Osteocyte (in vitro differentiated cells): ENCODE measurements at regions not wholly inside any gene's neighbourhood (a gene's known extent, or its start where the extent isn't known, plus 50 kb on each side); places are given as distances from the start of the nearest gene placed in this dataset.

Source experiments
- DNase-seq: peaks from one replicate; pipeline ENCODE4 v3.0.0; 2021; ENCODE audit warnings: mixed read lengths; ENCODE audit not compliant: unreplicated experiment; ENCODE audit errors: extremely low spot score
- H3K27ac Mint-ChIP-seq: one replicate; pipeline ENCODE4 v1.8.0; 2021; ENCODE audit warnings: mild to moderate bottlenecking, mixed read lengths; ENCODE audit not compliant: unreplicated experiment
- H3K27me3 Mint-ChIP-seq: one replicate; pipeline ENCODE4 v1.8.0; 2021; ENCODE audit warnings: mixed read lengths; ENCODE audit not compliant: unreplicated experiment
- H3K36me3 Mint-ChIP-seq: one replicate; pipeline ENCODE4 v1.8.0; 2021; ENCODE audit warnings: mixed read lengths; ENCODE audit not compliant: unreplicated experiment
- H3K4me1 Mint-ChIP-seq: one replicate; pipeline ENCODE4 v1.8.0; 2021; ENCODE audit warnings: mixed read lengths; ENCODE audit not compliant: unreplicated experiment
- H3K4me3 Mint-ChIP-seq: one replicate; pipeline ENCODE4 v1.8.0; 2021; ENCODE audit warnings: mild to moderate bottlenecking, moderate library complexity, mixed read lengths; ENCODE audit not compliant: unreplicated experiment
- H3K9me3 Mint-ChIP-seq: one replicate; pipeline ENCODE4 v1.8.0; 2021; ENCODE audit warnings: mixed read lengths; ENCODE audit not compliant: unreplicated experiment
- CTCF ChIP-seq: fragments of 200-600 bp; sonication (generic); IDR thresholded peaks from 2 replicates; pipeline ENCODE4 v1.5.0; 2021; ENCODE audit warnings: antibody characterized with exemption, mild to moderate bottlenecking, moderate library complexity

GRCh38 chr1:208852911-208853310 is 608.7 kb upstream of the PLXNA2 start:
- Mint-ChIP-seq H3K27me3 (peaks cover 21% of the 10 kb centered on the region), H3K4me3 (no peak overlapping the region), H3K4me1 (no peaks in the 10 kb centered on the region), H3K36me3 (no peaks in the 10 kb centered on the region), H3K27ac (no peak overlapping the region), H3K9me3 (no peaks in the 10 kb centered on the region)
- no peak for DNase-seq
- TF ChIP-seq CTCF, result no peak

- Mint-ChIP-seq H3K4me1 (no peaks in the 10 kb centered on the region), H3K9me3 (no peaks in the 10 kb centered on the region), H3K4me3 (no peak overlapping the region), H3K36me3 (no peaks in the 10 kb centered on the region), H3K27me3 (peaks cover 22% of the 10 kb centered on the region), H3K27ac (no peak overlapping the region)
- DNase-seq, result no peak
- no peak for TF ChIP-seq CTCF
These were observed 611.2 kb upstream of the PLXNA2 start for GRCh38 chr1:208855403-208855802.

- no peaks in the 10 kb centered on the region for H3K4me1 Mint-ChIP-seq
- peaks cover 26% of the 10 kb centered on the region for H3K27me3 Mint-ChIP-seq
- no peak overlapping the region for H3K4me3 Mint-ChIP-seq
- no peak overlapping the region for H3K27ac Mint-ChIP-seq
- no peak for TF ChIP-seq CTCF
- H3K36me3 Mint-ChIP-seq, result no peaks in the 10 kb centered on the region
- peaks cover 14% of the 10 kb centered on the region for H3K9me3 Mint-ChIP-seq
- no peak for DNase-seq
These were observed 613.3 kb upstream of the PLXNA2 start for GRCh38 chr1:208857465-208857864.

- DNase-seq, result no peak
- TF ChIP-seq CTCF, result no peak
- H3K9me3 Mint-ChIP-seq, result peaks cover 14% of the 10 kb centered on the region
- H3K36me3 Mint-ChIP-seq, result no peaks in the 10 kb centered on the region
- no peaks in the 10 kb centered on the region for H3K4me1 Mint-ChIP-seq
- peaks cover 26% of the 10 kb centered on the region for H3K27me3 Mint-ChIP-seq
- H3K27ac Mint-ChIP-seq, result no peak overlapping the region
- H3K4me3 Mint-ChIP-seq, result no peak overlapping the region
These were observed 614.6 kb upstream of the PLXNA2 start for GRCh38 chr1:208858738-208859137.

GRCh38 chr1:208864366-208864965 is 620.3 kb upstream of the PLXNA2 start:
- no peaks in the 10 kb centered on the region for H3K36me3 Mint-ChIP-seq
- H3K4me1 Mint-ChIP-seq, result peaks cover 3% of the 10 kb centered on the region
- H3K4me3 Mint-ChIP-seq, result no peak overlapping the region
- peaks cover 14% of the 10 kb centered on the region for H3K9me3 Mint-ChIP-seq
- peaks cover 11% of the 10 kb centered on the region for H3K27me3 Mint-ChIP-seq
- H3K27ac Mint-ChIP-seq, result no peak overlapping the region
- TF ChIP-seq CTCF, result no peak
- no peak for DNase-seq
